ENCODE measurements at regions not wholly inside any gene's neighbourhood (a gene's known extent, or its start where the extent isn't known, plus 50 kb on each side); places are given as distances from the start of the nearest gene placed in this dataset.

GRCh38 chr1:238962941-238963340 is 423.4 kb upstream of the CHRM3 start:
- H3K27ac Mint-ChIP-seq = no peak overlapping the region

GRCh38 chr1:238961790-238962189 is 424.6 kb upstream of the CHRM3 start:
- Mint-ChIP-seq H3K36me3 (ENCODE audit: insufficient read depth) (no peaks in the 10 kb centered on the region), H3K4me3 (ENCODE audit: low read depth) (no peak overlapping the region), H3K27ac (no peak overlapping the region), H3K27me3 (no peaks in the 10 kb centered on the region), H3K9me3 (ENCODE audit: low read depth) (peaks cover 3% of the 10 kb centered on the region), H3K4me1 (ENCODE audit: low read depth) (peaks cover 1% of the 10 kb centered on the region)
- DNase-seq (ENCODE audit: low spot score, unreplicated experiment) = no peak
- no peak for TF ChIP-seq CTCF (IDR thresholded peaks at IDR 0.05; ENCODE audit: unreplicated experiment)

More at GRCh38 chr1:238962941-238963340, 423.4 kb upstream of the CHRM3 start:
- H3K4me1 Mint-ChIP-seq (ENCODE audit: low read depth) = peaks cover 1% of the 10 kb centered on the region
- no peaks in the 10 kb centered on the region for H3K36me3 Mint-ChIP-seq (ENCODE audit: insufficient read depth)
- H3K27me3 Mint-ChIP-seq = no peaks in the 10 kb centered on the region
- DNase-seq (ENCODE audit: low spot score, unreplicated experiment) = no peak
- TF ChIP-seq CTCF (IDR thresholded peaks at IDR 0.05; ENCODE audit: unreplicated experiment) = no peak
- H3K4me3 Mint-ChIP-seq (ENCODE audit: low read depth) = no peak overlapping the region
- peaks cover 3% of the 10 kb centered on the region for H3K9me3 Mint-ChIP-seq (ENCODE audit: low read depth)

- peaks cover 3% of the 10 kb centered on the region for H3K9me3 Mint-ChIP-seq (ENCODE audit: low read depth)
- H3K4me1 Mint-ChIP-seq (ENCODE audit: low read depth) = peaks cover 1% of the 10 kb centered on the region
- DNase-seq (ENCODE audit: low spot score, unreplicated experiment) = no peak
- no peak for TF ChIP-seq CTCF (IDR thresholded peaks at IDR 0.05; ENCODE audit: unreplicated experiment)
- H3K27me3 Mint-ChIP-seq = no peaks in the 10 kb centered on the region
- H3K36me3 Mint-ChIP-seq (ENCODE audit: insufficient read depth) = no peaks in the 10 kb centered on the region
- H3K4me3 Mint-ChIP-seq (ENCODE audit: low read depth) = no peak overlapping the region
- no peak overlapping the region for H3K27ac Mint-ChIP-seq
Measured at GRCh38 chr1:238960071-238960470, 426.3 kb upstream of the CHRM3 start.

GRCh38 chr1:238955934-238956333 is 430.4 kb upstream of the CHRM3 start:
- no peak for TF ChIP-seq CTCF (IDR thresholded peaks at IDR 0.05; ENCODE audit: unreplicated experiment)

GRCh38 chr1:238954865-238955264 is 431.5 kb upstream of the CHRM3 start:
- DNase-seq (ENCODE audit: low spot score, unreplicated experiment) = no peak
- Mint-ChIP-seq H3K4me1 (ENCODE audit: low read depth) (no peaks in the 10 kb centered on the region), H3K36me3 (ENCODE audit: insufficient read depth) (no peaks in the 10 kb centered on the region), H3K27me3 (no peaks in the 10 kb centered on the region), H3K27ac (no peak overlapping the region), H3K9me3 (ENCODE audit: low read depth) (no peaks in the 10 kb centered on the region), H3K4me3 (ENCODE audit: low read depth) (no peak overlapping the region)
- no peak for TF ChIP-seq CTCF (IDR thresholded peaks at IDR 0.05; ENCODE audit: unreplicated experiment)

More at GRCh38 chr1:238955934-238956333, 430.4 kb upstream of the CHRM3 start:
- H3K36me3 Mint-ChIP-seq (ENCODE audit: insufficient read depth) = no peaks in the 10 kb centered on the region
- no peaks in the 10 kb centered on the region for H3K9me3 Mint-ChIP-seq (ENCODE audit: low read depth)
- no peak overlapping the region for H3K4me3 Mint-ChIP-seq (ENCODE audit: low read depth)
- no peaks in the 10 kb centered on the region for H3K27me3 Mint-ChIP-seq
- DNase-seq (ENCODE audit: low spot score, unreplicated experiment) = no peak
- peaks cover 1% of the 10 kb centered on the region for H3K4me1 Mint-ChIP-seq (ENCODE audit: low read depth)
- H3K27ac Mint-ChIP-seq = no peak overlapping the region

Measured in progenitor cell of endocrine pancreas (in vitro differentiated cells).